IMR-90 (cell line): ENCODE measurements at regions not wholly inside any gene's neighbourhood (a gene's known extent, or its start where the extent isn't known, plus 50 kb on each side); places are given as distances from the start of the nearest gene placed in this dataset.

Experiments
- ATAC-seq: fragments of 200-7000 bp; cut with Tn5 transposase; 2 replicates; pipeline ENCODE4 v1.9.1; 2020; ENCODE audit warnings: low read depth, mild to moderate bottlenecking, moderate library complexity
- BruUV-seq: library from RNA; stranded (reverse); fragments of 400-500 nt; replicated peaks from 2 replicates; lab custom pipeline; 2021; lab: Mats Ljungman, UMichigan
- CTCF ChIA-PET: fragments of 300-600 bp; formaldehyde crosslinking; extraction: SDS; loops from one replicate; lab custom pipeline; 2021; ENCODE audit warnings: antibody characterized with exemption; lab: Yijun Ruan, JAX
- POLR2A ChIA-PET: fragments of 300-600 bp; sonication (Branson Sonifier 250); formaldehyde crosslinking; loops from one replicate; lab custom pipeline; 2022; ENCODE audit warnings: antibody characterized with exemption; ENCODE audit not compliant: unreplicated experiment; lab: Charles Lee
- DNase-seq: peaks from one replicate; pipeline ENCODE4 v3.0.0; 2013
- H2AFZ ChIP-seq: replicated peaks from 2 replicates; pipeline ENCODE3; 2013; ENCODE audit warnings: low read length, mild to moderate bottlenecking; ENCODE audit not compliant: poor library complexity
- H2AK5ac ChIP-seq: 2 replicates; pipeline ENCODE4 v1.6.1; 2013; ENCODE audit warnings: low read depth, low read length, inconsistent platforms
- H2AK9ac ChIP-seq: replicated peaks from 2 replicates; pipeline ENCODE3; 2013; ENCODE audit warnings: mild to moderate bottlenecking, low read depth, low read length, moderate library complexity; ENCODE audit not compliant: poor library complexity
- H2BK120ac ChIP-seq: 2 replicates; pipeline ENCODE4 v1.6.1; 2013; ENCODE audit warnings: low read depth, low read length, inconsistent platforms
- H2BK15ac ChIP-seq: 3 replicates; pipeline ENCODE4 v1.6.1; 2013; ENCODE audit warnings: low read depth, low read length, inconsistent platforms
- H2BK20ac ChIP-seq: 2 replicates; pipeline ENCODE4 v1.6.1; 2013; ENCODE audit warnings: low read depth, mild to moderate bottlenecking, inconsistent platforms, low read length, moderate library complexity
- H2BK5ac ChIP-seq: 2 replicates; pipeline ENCODE4 v1.6.1; 2013; ENCODE audit warnings: mild to moderate bottlenecking, low read depth, low read length, inconsistent platforms; ENCODE audit not compliant: poor library complexity, severe bottlenecking
- H3K14ac ChIP-seq: replicated peaks from 2 replicates; pipeline ENCODE4 v1.6.1; 2013; ENCODE audit warnings: low read depth, low read length, inconsistent platforms
- H3K18ac ChIP-seq: 2 replicates; pipeline ENCODE4 v1.6.1; 2013; ENCODE audit warnings: low read depth, low read length, control low read depth
- H3K23ac ChIP-seq: 2 replicates; pipeline ENCODE4 v1.6.1; 2013; ENCODE audit warnings: low read depth, low read length, inconsistent platforms
- H3K27ac ChIP-seq: 2 replicates; pipeline ENCODE4 v1.5.1; 2013; ENCODE audit warnings: mild to moderate bottlenecking, control low read depth, low read length; ENCODE audit not compliant: insufficient read depth
- H3K27me3 ChIP-seq: 2 replicates; pipeline ENCODE4 v1.6.1; 2013; ENCODE audit warnings: low read length; ENCODE audit not compliant: control insufficient read depth, insufficient read depth
- H3K36me3 ChIP-seq: 2 replicates; pipeline ENCODE4 v1.6.1; 2013; ENCODE audit warnings: low read length, mixed read lengths; ENCODE audit not compliant: control insufficient read depth, insufficient read depth
- H3K4ac ChIP-seq: 2 replicates; pipeline ENCODE4 v1.6.1; 2013; ENCODE audit warnings: low read depth, low read length, inconsistent platforms
- H3K4me1 ChIP-seq: 2 replicates; pipeline ENCODE4 v1.6.1; 2013; ENCODE audit warnings: low read length, mixed read lengths; ENCODE audit not compliant: control insufficient read depth, insufficient read depth
- H3K4me2 ChIP-seq: 2 replicates; pipeline ENCODE4 v1.6.1; 2013; ENCODE audit warnings: low read depth, mild to moderate bottlenecking, control low read depth, low read length, moderate library complexity
- H3K4me3 ChIP-seq: 2 replicates; pipeline ENCODE4 v1.5.1; 2013; ENCODE audit warnings: low read depth, mild to moderate bottlenecking, control low read depth, low read length, moderate library complexity; ENCODE audit not compliant: insufficient read depth
- H3K56ac ChIP-seq: 2 replicates; pipeline ENCODE4 v1.6.1; 2013; ENCODE audit warnings: low read length, inconsistent platforms; ENCODE audit not compliant: insufficient read depth; ENCODE audit errors: extremely low read depth
- H3K79me1 ChIP-seq, 2 experiments: 2 replicates each; pipeline ENCODE4 v1.6.1; 2013; ENCODE audit warnings: low read length in 2 of 2, inconsistent platforms in 1 of 2, low read depth in 1 of 2
- H3K9ac ChIP-seq: 2 replicates; pipeline ENCODE4 v1.6.1; 2013; ENCODE audit warnings: low read depth, low read length, control low read depth
- H3K9me1 ChIP-seq: 2 replicates; pipeline ENCODE4 v1.6.1; 2013; ENCODE audit warnings: low read length, inconsistent platforms; ENCODE audit not compliant: insufficient read depth
- H3K9me3 ChIP-seq: 2 replicates; pipeline ENCODE4 v1.6.1; 2013; ENCODE audit warnings: low read length; ENCODE audit not compliant: control insufficient read depth, insufficient read depth
- H4K20me1 ChIP-seq: 2 replicates; pipeline ENCODE4 v1.6.1; 2013; ENCODE audit warnings: low read length, inconsistent platforms; ENCODE audit not compliant: insufficient read depth
- H4K5ac ChIP-seq: 2 replicates; pipeline ENCODE4 v1.6.1; 2013; ENCODE audit warnings: mild to moderate bottlenecking, low read depth, low read length, control low read depth
- H4K8ac ChIP-seq, 2 experiments: 2 replicates each; pipeline ENCODE4 v1.6.1; 2013; ENCODE audit warnings: low read depth in 2 of 2, low read length in 2 of 2, control low read depth in 1 of 2, inconsistent platforms in 1 of 2
- H4K91ac ChIP-seq: 2 replicates; pipeline ENCODE4 v1.6.1; 2013; ENCODE audit warnings: low read depth, low read length, inconsistent platforms; ENCODE audit not compliant: insufficient read depth
- MAZ ChIP-seq: IDR thresholded peaks from 2 replicates; pipeline ENCODE4 v1.6.1; 2012; ENCODE audit warnings: low read depth, mild to moderate bottlenecking, low read length, improper control_type of control experiment, moderate library complexity, borderline replicate concordance
- USF2 ChIP-seq: fragments of 150-350 bp; IDR thresholded peaks from 2 replicates; pipeline ENCODE4 v1.6.1; 2017; ENCODE audit warnings: mild to moderate bottlenecking, antibody characterized with exemption, low read length, low read depth
- WGBS, 2 experiments: methylation state at CpG; one replicate each; pipeline versions ENCODE4 v1.1.5 to v1.1.7; 2013; ENCODE audit warnings: missing lambda C conversion rate in 2 of 2; ENCODE audit not compliant: insufficient read length in 1 of 2; ENCODE audit errors: extremely low coverage in 2 of 2; 5-methylcytosine and 5-hydroxymethylcytosine counted together
- dilution Hi-C: fragments of 300-500 bp; cut with HindIII; formaldehyde crosslinking; loops from one replicate; pipeline ENCODE4 v1.14.3; 2018; ENCODE audit warnings: low sequenced_read_pairs; ENCODE audit not compliant: unreplicated experiment
- in situ Hi-C: fragments of 300-500 bp; cut with MboI; formaldehyde crosslinking; loops from 3 replicates; pipeline ENCODE4 v1.14.3; 2019; ENCODE audit warnings: low sequenced_read_pairs, inconsistent platforms, mixed read lengths
- intact Hi-C: fragments of 100-400 bp; cut with micrococcal nuclease; formaldehyde crosslinking; loops from 2 replicates; pipeline ENCODE4 v1.10.0; 2022

- Histone ChIP-seq H3K4me1 (no peaks in the 10 kb centered on the region), H2AK9ac (no peak overlapping the region), H3K4ac (no peak overlapping the region), H3K4me2 (no peak overlapping the region), H2BK15ac (no peak overlapping the region), H4K20me1 (no peaks in the 10 kb centered on the region), H3K36me3 (no peaks in the 10 kb centered on the region), H3K56ac (no peak overlapping the region), H3K14ac (no peak overlapping the region), H2BK20ac (no peak overlapping the region), H3K27ac (no peak overlapping the region), H2AFZ (no peak overlapping the region), H2AK5ac (no peak overlapping the region), H3K4me3 (no peak overlapping the region), H2BK5ac (no peak overlapping the region), H4K8ac (no peak overlapping the region), H3K9ac (no peak overlapping the region), H2BK120ac (no peak overlapping the region), H4K5ac (no peak overlapping the region), H3K9me1 (no peaks in the 10 kb centered on the region), H3K23ac (no peak overlapping the region), H3K18ac (no peak overlapping the region), H3K9me3 (peaks cover 34% of the 10 kb centered on the region), H3K79me1 (no peaks in the 10 kb centered on the region), H4K91ac (no peak overlapping the region), H3K27me3 (no peaks in the 10 kb centered on the region)
- dilution Hi-C loops (no loop called here), in situ Hi-C loops (loop anchor here (25.0 kb wide), 2 partner anchors 111 to 286 kb away; no protein-coding TSS in a partner anchor), intact Hi-C loops (no loop called here)
- BruUV-seq, result no TSS peak
- WGBS, 2 experiments, result no CpG with 5 or more reads among the region's 4 CpGs
- ChIA-PET CTCF (no interaction called here), POLR2A (no interaction called here)
- no peak for DNase-seq
- TF ChIP-seq USF2 (no peak), MAZ (no peak)
- no peak for ATAC-seq
Measured at GRCh38 chr17:73723317-73723716, 79.1 kb upstream of the SDK2 start.
